HepG2 (cell line): ENCODE measurements at regions not wholly inside any gene's neighbourhood (a gene's known extent, or its start where the extent isn't known, plus 50 kb on each side); places are given as distances from the start of the nearest gene placed in this dataset.

Experiments
- ARID5B ChIP-seq: IDR thresholded peaks from 2 replicates; pipeline ENCODE4 v1.4.0; 2020; ENCODE audit warnings: mild to moderate bottlenecking, missing genetic modification reagents
- ATF2 ChIP-seq: sonication (generic); formaldehyde crosslinking; IDR thresholded peaks from 2 replicates; pipeline ENCODE4 v1.4.0; 2020; ENCODE audit warnings: missing genetic modification reagents
- CBFB ChIP-seq: sonication (generic); formaldehyde crosslinking; IDR thresholded peaks from 2 replicates; pipeline ENCODE4 v1.4.0; 2020; ENCODE audit warnings: missing genetic modification reagents
- CREM ChIP-seq, 2 experiments: sonication (generic) in 1 of 2; formaldehyde crosslinking in 1 of 2; IDR thresholded peaks; 2 replicates each; pipeline versions ENCODE4 v1.4.0 to v1.6.1; 2016 to 2020; ENCODE audit warnings: antibody characterized with exemption in 1 of 2, mild to moderate bottlenecking in 1 of 2, missing genetic modification reagents in 1 of 2
- FOXJ3 ChIP-seq: sonication (generic); formaldehyde crosslinking; IDR thresholded peaks from 2 replicates; pipeline ENCODE4 v1.4.0; 2020; ENCODE audit warnings: missing genetic modification reagents, mild to moderate bottlenecking, borderline replicate concordance
- HDAC1 ChIP-seq: sonication (generic); formaldehyde crosslinking; IDR thresholded peaks from 2 replicates; pipeline ENCODE4 v1.5.1; 2020; ENCODE audit warnings: mild to moderate bottlenecking, missing genetic modification reagents
- IKZF1 ChIP-seq: fragments of 450-650 bp; IDR thresholded peaks from 2 replicates; pipeline ENCODE4 v1.7.1; 2016
- MAFF ChIP-seq: IDR thresholded peaks from 2 replicates; pipeline ENCODE4 v1.6.1; 2011; ENCODE audit warnings: low read depth, low read length, improper control_type of control experiment
- NFYB ChIP-seq: sonication (generic); formaldehyde crosslinking; IDR thresholded peaks from 2 replicates; pipeline ENCODE4 v1.4.0; 2020; ENCODE audit warnings: missing genetic modification reagents
- NR2F2 ChIP-seq: IDR thresholded peaks from 2 replicates; pipeline ENCODE4 v1.6.1; 2012; ENCODE audit warnings: low read depth, inconsistent platforms, borderline replicate concordance
- PHF5A ChIP-seq: IDR thresholded peaks from one replicate; pipeline ENCODE4 v1.6.1; 2018; ENCODE audit warnings: low read depth, missing genetic modification reagents; ENCODE audit not compliant: unreplicated experiment
- REPIN1 ChIP-seq: sonication (generic); formaldehyde crosslinking; IDR thresholded peaks from 2 replicates; pipeline ENCODE4 v1.8.0; 2022; ENCODE audit warnings: missing genetic modification reagents, low read depth, mild to moderate bottlenecking, borderline replicate concordance
- RFX1 ChIP-seq: fragments of 450-650 bp; IDR thresholded peaks from 2 replicates; pipeline ENCODE4 v1.6.1; 2017
- RFXAP ChIP-seq: sonication (generic); formaldehyde crosslinking; IDR thresholded peaks from 2 replicates; pipeline ENCODE4 v1.4.0; 2020; ENCODE audit warnings: missing genetic modification reagents, borderline replicate concordance
- RXRB ChIP-seq: IDR thresholded peaks from 2 replicates; pipeline ENCODE4 v1.6.1; 2016; ENCODE audit warnings: borderline replicate concordance, missing genetic modification reagents, missing compliant biosample characterization
- SALL1 ChIP-seq: sonication (generic); formaldehyde crosslinking; IDR thresholded peaks from 2 replicates; pipeline ENCODE4 v1.8.0; 2022; ENCODE audit warnings: mild to moderate bottlenecking, missing genetic modification reagents
- SP5 ChIP-seq: IDR thresholded peaks from 2 replicates; pipeline ENCODE4 v1.6.1; 2016; ENCODE audit warnings: low read depth, borderline replicate concordance
- TEAD3 ChIP-seq: optimal IDR thresholded peaks from 2 replicates; pipeline ENCODE3; 2016; ENCODE audit warnings: borderline replicate concordance
- THRA ChIP-seq: sonication (generic); formaldehyde crosslinking; IDR thresholded peaks from 2 replicates; pipeline ENCODE4 v1.4.0; 2020; ENCODE audit warnings: missing genetic modification reagents, borderline replicate concordance
- ZNF430 ChIP-seq: sonication (generic); formaldehyde crosslinking; IDR thresholded peaks from 2 replicates; pipeline ENCODE4 v1.9.0; 2021; ENCODE audit warnings: mild to moderate bottlenecking, missing genetic modification reagents
- ZNF441 ChIP-seq: sonication (generic); formaldehyde crosslinking; IDR thresholded peaks from 2 replicates; pipeline ENCODE4 v1.7.0; 2021; ENCODE audit warnings: missing genetic modification reagents, borderline replicate concordance
- ZNF496 ChIP-seq: sonication (generic); formaldehyde crosslinking; IDR thresholded peaks from 2 replicates; pipeline ENCODE4 v1.8.1; 2023; ENCODE audit warnings: mild to moderate bottlenecking, moderate library complexity, missing genetic modification reagents; ENCODE audit not compliant: insufficient replicate concordance
- ZNF710 ChIP-seq: sonication (generic); formaldehyde crosslinking; IDR thresholded peaks from 2 replicates; pipeline ENCODE4 v1.5.0; 2020; ENCODE audit warnings: mild to moderate bottlenecking, missing genetic modification reagents, borderline replicate concordance
- ZNF878 ChIP-seq: sonication (generic); formaldehyde crosslinking; IDR thresholded peaks from 2 replicates; pipeline ENCODE4 v1.8.1; 2023; ENCODE audit warnings: mild to moderate bottlenecking, missing genetic modification reagents, moderate library complexity

- peak; percentile 91 for TF ChIP-seq ARID5B (CRISPR knock-in tag)
- TF ChIP-seq ZNF430 (CRISPR knock-in tag) = no peak
- TF ChIP-seq RFXAP (CRISPR knock-in tag) = no peak
- peak; percentile 70; the same call in 1 of the 2 replicates for TF ChIP-seq CREM (IDR thresholded peaks at IDR 0.05)
- no peak for TF ChIP-seq CREM (CRISPR knock-in tag; IDR thresholded peaks at IDR 0.05)
- no peak for TF ChIP-seq ATF2 (CRISPR knock-in tag)
- no peak for TF ChIP-seq NFYB (CRISPR knock-in tag)
- no peak for TF ChIP-seq SP5 (CRISPR knock-in tag)
- no peak for TF ChIP-seq ZNF710 (CRISPR knock-in tag)
- TF ChIP-seq MAFF = 0 out of 2 replicates have a peak, but pooled peaks have one; percentile 21
- TF ChIP-seq RFX1 = no peak
- TF ChIP-seq ZNF878 (CRISPR knock-in tag) = no peak
- no peak for TF ChIP-seq ZNF441
- TF ChIP-seq THRA (CRISPR knock-in tag) = peak; percentile 46; the same call in 1 of the 2 replicates
- TF ChIP-seq ZNF496 (CRISPR knock-in tag) = no peak
- 0 out of 2 replicates have a peak, but pooled peaks have one; percentile 43 for TF ChIP-seq HDAC1 (CRISPR knock-in tag)
- no peak for TF ChIP-seq CBFB (CRISPR knock-in tag)
- peak; percentile 59; the same call in 1 of the 2 replicates for TF ChIP-seq SALL1 (CRISPR knock-in tag)
- TF ChIP-seq IKZF1 = no peak
- no peak for TF ChIP-seq PHF5A (CRISPR knock-in tag)
- no peak for TF ChIP-seq REPIN1 (CRISPR knock-in tag)
- TF ChIP-seq RXRB (CRISPR knock-in tag) = peak; percentile 80
- TF ChIP-seq FOXJ3 (CRISPR knock-in tag) = peak; percentile 36; the same call in 1 of the 2 replicates
- TF ChIP-seq TEAD3 (CRISPR knock-in tag) = no peak
- TF ChIP-seq NR2F2 = no peak
These were observed 262.1 kb upstream of the TGFBR2 start (continued) for GRCh38 chr3:30344288-30344687.
